Glomerular visceral epithelial cell (primary cell): ENCODE measurements at regions not wholly inside any gene's neighbourhood (a gene's known extent, or its start where the extent isn't known, plus 50 kb on each side); places are given as distances from the start of the nearest gene placed in this dataset.

Source experiments
- DNase-seq: peaks from one replicate; pipeline ENCODE4 v3.0.0-alpha.2; 2016; ENCODE audit errors: extremely low spot score

GRCh38 chr15:79230766-79231165, 51.8 kb upstream of the ANKRD34C start:
- no peak for DNase-seq

DNA sequence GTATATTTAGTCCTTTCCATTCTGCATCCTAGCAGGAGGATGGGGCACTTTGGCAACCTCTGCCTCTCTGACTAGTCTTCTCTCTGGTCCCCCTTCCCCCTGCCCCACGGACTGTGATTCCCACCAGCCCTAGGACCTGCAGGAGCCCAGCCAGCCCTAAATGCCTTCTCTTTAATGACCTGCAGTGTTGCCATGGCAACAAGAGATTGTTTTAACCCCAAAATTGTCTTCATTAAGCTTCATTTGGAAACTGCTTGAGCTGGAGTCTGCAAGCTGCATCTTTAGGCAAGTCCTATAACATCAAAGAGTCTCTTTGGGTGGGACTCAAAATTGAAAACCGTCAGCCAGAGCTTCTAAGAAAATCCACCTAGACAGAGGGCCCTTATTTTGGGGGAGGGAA, 59.7 kb upstream of the ANKRD34C start:
- no peak for DNase-seq

DNA sequence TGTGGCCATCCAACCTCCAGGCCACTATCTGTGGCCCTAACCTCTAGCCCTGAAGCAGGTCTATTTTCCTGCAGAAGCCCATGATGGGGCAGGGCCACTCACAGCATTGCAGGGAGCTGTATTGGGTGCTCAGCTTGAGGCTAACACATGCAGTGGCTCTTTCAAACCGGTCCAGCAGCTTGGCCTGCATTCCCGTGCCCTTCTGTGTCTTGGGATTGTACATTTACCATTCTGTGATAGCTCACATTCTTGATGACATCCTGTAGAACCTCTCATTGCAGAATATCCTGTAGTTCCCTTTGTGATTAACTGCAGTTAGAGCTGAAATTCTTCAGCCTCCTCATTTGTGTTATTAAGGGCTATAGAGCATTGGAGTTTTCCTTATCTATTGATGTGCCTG, 60.8 kb upstream of the ANKRD34C start:
- DNase-seq, result no peak

- DNase-seq, result no peak
Observed at GRCh38 chr15:79219393-79220056, 63.0 kb upstream of the ANKRD34C start.

DNA sequence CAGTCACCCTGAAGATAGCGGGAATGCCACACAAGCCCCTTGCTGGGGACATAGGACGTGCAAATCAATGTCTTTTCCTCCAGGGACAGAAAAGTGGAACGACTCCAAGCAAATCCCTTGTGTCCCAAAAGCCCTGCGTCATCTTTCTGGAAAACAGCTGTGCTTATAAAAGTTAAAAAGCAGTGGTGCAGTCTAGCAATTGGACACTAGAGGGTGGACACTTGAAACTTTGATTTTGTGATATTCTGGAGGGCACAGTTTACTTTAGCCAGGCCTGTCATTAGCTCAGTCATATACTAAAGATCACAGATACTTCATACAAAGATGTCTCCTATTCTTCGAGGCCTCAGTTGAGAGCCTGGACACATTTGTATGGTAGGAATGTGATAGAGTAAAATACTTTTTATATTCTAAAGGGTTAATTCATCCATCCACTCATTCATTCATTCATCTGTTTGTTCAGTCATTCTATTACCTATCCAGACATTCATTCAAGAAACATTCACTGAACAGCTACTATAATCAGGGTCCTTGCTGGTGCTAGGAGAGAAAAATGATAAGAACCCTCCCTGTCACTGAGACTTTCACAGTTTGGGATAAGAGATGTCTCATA, 63.8 kb upstream of the ANKRD34C start:
- no peak for DNase-seq

DNA sequence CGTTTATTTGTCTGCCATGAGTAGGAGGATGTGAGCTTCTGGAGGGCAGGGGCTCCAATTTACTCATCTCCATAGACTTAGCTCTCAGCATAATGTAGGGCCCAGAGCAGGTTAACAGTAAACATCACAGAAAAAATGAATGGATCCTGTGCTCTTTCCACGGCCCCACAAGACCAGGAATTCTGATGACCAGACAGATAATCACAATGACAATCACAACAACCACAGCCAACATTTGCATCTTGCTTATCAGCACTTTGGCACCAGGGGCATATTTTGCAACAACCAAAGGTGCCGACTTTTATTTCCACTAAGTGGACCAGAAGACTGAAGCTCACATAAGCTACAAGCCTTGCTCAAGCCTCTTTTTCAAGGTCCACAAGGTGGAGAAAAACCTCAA, 68.9 kb upstream of the ANKRD34C start:
- no peak for DNase-seq

DNA sequence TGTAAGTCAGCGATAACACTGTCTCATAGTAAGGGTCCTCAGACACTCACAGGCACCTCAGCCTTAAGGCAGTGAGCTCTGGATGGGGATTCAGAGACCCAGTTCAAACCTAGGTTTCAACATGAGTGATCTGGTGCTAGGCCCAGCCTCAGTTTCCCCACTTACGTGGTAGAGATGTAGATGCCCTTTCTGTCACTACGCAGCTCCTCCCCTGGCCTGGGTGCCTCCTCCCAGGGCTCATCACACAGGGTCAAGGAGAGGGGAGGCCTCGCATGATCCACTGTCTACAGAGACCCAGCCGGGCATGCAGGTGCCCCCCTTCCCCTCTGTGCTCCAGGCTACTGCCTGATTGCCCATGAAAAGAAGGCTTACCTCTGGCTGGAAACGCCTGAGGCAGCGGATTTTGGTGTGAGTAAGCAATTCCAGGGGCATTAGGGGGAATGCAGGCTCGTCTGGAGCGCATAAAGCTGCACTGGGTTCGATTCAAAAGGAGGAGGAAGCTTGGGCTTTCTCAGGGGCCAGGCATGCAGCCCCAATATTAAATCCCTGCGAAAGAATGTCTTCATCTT, 69.8 kb upstream of the ANKRD34C start:
- DNase-seq, result no peak

- DNase-seq, result no peak
Observed at GRCh38 chr15:79211481-79211880, 71.0 kb upstream of the ANKRD34C start.

DNA sequence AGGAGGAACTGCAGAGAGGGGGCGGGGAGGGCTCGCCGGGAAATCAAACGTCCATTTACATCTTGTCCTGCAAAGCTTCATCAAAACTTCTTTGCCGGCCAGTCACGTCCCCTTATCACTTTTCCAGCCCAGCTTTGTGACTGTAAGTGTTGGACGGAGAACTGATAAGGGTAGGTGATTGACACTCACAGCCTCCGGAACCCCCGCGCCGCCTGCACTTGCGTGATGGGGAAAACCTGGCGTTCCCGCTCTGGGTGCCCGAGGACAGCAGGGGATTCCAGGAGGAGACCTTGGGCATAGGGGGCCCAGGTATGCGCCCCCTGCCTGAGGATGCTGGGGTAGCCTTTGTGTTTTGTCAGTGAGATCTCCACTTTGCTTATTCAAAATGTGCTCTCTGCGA, 72.8 kb upstream of the ANKRD34C start:
- DNase-seq, result no peak

- DNase-seq, result no peak
Observed at GRCh38 chr15:79209116-79209515, 73.4 kb upstream of the ANKRD34C start.

GRCh38 chr15:79208179-79208578, 74.3 kb upstream of the ANKRD34C start:
- no peak for DNase-seq

- DNase-seq, result no peak
Observed at GRCh38 chr15:79206940-79207339, 75.6 kb upstream of the ANKRD34C start.

DNA sequence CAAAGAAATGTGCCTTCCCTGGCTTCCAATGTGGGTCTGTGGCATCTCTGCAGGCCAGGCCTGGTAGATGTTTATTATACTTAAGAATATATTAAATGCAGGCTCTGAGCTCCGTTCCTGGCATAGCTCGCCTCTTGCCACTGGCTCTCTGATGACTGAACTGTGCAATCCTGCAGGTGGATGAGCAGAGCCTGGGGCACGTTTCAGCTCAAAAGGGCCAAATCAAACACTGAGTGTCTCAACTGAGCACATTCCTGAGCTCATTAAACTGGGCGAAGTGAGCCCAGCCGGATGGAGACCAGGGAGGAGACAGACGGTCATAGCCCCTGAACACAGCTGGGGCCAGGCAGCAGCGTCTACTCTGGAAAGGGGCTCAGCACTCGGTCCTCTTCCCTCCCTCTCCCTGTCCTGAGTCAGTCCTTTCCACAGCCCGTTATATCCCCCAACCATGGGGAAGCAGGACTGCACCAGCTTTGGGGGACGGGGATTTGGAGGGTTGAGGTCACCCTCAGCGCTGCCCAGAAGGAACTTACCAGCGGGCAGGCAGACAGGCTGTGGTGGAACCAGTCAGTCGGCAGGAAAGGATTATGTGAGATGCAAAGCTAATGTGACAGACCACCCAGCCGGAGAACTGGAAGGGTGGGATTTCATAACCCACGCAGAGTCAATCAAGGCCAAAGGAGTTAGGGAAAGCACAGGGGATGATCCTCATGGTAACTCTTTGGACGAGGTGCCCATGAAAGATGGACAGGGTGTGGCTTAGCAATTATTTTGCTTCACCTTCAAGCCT, 77.4 kb upstream of the ANKRD34C start:
- DNase-seq, result no peak

DNA sequence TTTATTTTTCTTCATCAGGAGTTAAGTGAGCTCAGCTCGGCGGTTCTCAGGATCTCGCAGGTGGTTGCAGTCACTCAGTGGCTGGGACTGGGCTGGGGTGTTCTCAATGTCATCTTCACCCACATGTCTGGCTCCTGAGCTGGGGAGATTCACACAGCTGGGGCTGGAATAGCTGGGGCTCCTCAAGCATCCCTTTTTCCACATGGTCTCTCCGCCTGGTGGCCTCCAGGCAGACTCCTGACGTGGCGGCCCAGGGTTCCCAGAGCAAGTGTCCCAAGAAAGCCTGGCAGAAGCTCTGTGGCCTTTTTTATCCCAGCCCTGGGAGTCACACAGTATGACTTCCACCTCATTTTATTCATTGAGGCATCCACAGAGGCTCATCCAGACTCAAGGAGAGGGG, 84.1 kb upstream of the ANKRD34C start:
- DNase-seq, result no peak

DNA sequence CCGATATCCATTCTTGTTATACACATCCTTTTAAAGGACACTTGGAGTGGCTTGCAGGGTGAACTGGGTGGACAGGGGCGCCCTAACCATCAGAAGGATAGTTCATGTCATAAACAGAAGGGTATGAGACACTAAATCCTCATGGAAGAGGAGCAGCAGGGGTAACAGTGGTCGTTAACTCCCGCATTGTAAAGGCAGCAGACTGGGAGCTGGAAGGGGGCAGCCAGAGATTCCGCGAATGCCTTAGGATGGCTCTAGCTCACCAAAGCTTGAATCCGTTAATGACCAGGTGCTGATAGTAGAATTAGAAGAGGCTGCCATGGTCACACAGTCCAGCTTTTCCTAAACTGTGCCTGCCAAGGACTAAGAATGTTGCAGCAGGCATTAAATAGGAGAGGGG, 85.2 kb upstream of the ANKRD34C start:
- DNase-seq, result no peak

GRCh38 chr15:79195802-79196201, 86.7 kb upstream of the ANKRD34C start:
- no peak for DNase-seq

DNA sequence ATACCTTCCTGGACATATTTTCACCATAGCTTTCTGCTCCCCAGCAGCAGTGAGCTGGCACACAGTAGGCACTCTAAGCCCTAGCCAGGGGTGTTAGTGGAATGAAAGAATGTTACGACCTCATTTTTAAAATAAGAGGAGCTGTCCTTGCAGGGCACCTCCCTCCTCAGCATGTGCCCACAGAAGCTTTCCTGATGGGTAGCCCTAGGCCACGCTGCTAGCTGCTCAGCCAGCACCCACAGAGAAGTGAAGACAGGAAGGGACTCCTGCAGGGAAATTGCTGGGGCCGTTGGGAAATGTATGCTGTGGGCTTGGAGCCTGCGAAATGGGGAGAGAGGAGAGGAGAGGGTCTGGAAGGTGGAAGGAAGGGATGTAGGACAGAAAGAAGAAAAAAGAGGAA, 87.3 kb upstream of the ANKRD34C start:
- no peak for DNase-seq

DNA sequence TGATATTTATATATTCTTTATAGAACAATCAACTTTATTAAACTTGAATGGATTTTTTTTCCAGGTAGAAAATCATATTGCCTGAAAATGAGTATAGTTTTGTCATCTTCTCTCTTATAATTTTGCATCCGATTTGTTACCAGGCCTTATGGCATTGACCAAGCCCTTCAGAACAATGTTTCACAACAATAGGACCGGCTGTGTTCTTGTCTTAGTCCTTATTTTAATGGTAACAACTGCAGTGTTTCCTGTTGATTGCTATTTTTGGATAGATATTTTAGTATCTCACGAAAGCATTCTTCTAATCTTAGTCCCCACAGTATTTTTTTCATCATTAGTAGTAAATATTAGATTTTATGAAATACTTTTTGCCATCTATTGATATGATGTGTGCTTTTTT, 88.1 kb upstream of the ANKRD34C start:
- no peak for DNase-seq

DNA sequence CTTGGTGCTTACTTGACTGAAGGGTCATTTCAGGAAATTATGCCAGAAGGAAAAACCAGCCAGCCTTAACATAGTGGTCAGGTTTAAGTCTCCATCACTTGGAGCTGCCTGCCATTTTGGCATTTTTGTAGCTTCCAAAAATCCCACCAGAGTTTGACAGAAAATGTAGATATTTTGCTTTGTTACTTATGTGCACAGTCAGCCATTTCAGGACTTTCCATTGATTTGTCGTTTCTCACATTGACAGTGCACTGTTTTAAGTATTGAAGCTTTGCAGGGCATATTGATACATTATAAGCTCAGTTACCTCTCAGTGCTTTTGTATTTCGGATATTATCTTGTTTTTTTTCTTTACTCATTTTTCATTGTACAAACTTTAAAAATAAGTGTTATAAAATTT, 89.0 kb upstream of the ANKRD34C start:
- no peak for DNase-seq

GRCh38 chr15:79193103-79193502, 89.4 kb upstream of the ANKRD34C start:
- no peak for DNase-seq

GRCh38 chr15:79192462-79193036, 90.0 kb upstream of the ANKRD34C start:
- DNase-seq, result no peak

GRCh38 chr15:79190093-79190492, 92.4 kb upstream of the ANKRD34C start:
- no peak for DNase-seq
